ENCODE measurements at regions not wholly inside any gene's neighbourhood (a gene's known extent, or its start where the extent isn't known, plus 50 kb on each side); places are given as distances from the start of the nearest gene placed in this dataset.

DNA sequence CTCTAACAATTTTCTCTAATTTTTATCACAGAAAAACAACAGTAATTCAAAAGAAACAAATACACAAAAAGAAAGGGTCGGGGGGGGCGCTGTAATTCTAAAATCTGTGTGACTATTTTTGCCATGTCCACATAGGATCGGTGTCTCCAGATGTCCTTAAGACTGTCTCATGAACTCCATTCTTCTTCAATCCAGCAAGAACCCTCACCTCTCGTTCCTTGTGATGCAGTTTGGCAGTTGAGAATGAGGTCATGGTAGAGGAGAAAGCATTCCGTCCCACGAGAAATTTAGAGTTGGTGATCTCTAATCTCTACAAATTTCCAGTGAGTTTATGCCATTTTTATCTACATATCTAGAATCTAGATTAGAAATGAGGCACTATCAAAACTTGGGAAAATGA is 394.7 kb downstream of the TFEC start:
- TF ChIP-seq CTCF (IDR thresholded peaks at IDR 0.05; ENCODE audit: low read depth, low read length) = no peak
- H3K4me3 ChIP-seq (ENCODE audit: low read depth, low read length) = no peak overlapping the region
- no peak for DNase-seq (ENCODE audit: low read depth, low spot score)
- in situ Hi-C loops (cut with HindIII; ENCODE audit: low sequenced_read_pairs) = no loop called here

DNA sequence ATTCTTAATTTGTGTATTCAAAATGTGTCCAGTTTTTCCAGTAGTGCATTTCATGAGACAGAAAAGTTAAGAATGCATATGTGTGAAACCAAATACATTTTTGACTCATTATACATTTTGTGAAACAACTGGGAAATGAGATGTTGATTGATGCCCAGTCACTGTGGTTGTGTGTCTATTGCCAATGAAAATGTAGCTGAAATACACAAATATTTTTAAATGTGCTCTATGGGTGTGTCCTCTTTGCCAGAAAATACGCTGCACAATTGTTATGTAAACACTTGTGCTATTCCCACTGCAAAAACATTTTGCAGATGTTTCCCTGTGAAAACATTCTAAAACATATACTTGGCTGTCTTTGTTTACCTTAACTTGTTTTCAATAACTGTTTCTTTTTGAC is 395.2 kb downstream of the TFEC start:
- in situ Hi-C loops (cut with HindIII; ENCODE audit: low sequenced_read_pairs) = no loop called here
- no peak for DNase-seq (ENCODE audit: low read depth, low spot score)
- no peak overlapping the region for H3K4me3 ChIP-seq (ENCODE audit: low read depth, low read length)
- TF ChIP-seq CTCF (IDR thresholded peaks at IDR 0.05; ENCODE audit: low read depth, low read length) = no peak

- no peak overlapping the region for H3K4me3 ChIP-seq (ENCODE audit: low read depth, low read length)
- in situ Hi-C loops (cut with HindIII; ENCODE audit: low sequenced_read_pairs) = no loop called here
- no peak for TF ChIP-seq CTCF (IDR thresholded peaks at IDR 0.05; ENCODE audit: low read depth, low read length)
- no peak for DNase-seq (ENCODE audit: low read depth, low spot score)
Measured at GRCh38 chr7:115634633-115635032, 395.9 kb downstream of the TFEC start.

- in situ Hi-C loops (cut with HindIII; ENCODE audit: low sequenced_read_pairs) = no loop called here
- no peak overlapping the region for H3K4me3 ChIP-seq (ENCODE audit: low read depth, low read length)
- DNase-seq (ENCODE audit: low read depth, low spot score) = no peak
- no peak for TF ChIP-seq CTCF (IDR thresholded peaks at IDR 0.05; ENCODE audit: low read depth, low read length)
Measured at GRCh38 chr7:115632636-115633035, 397.9 kb downstream of the TFEC start.

- in situ Hi-C loops (cut with HindIII; ENCODE audit: low sequenced_read_pairs) = no loop called here
- H3K4me3 ChIP-seq (ENCODE audit: low read depth, low read length) = no peak overlapping the region
- no peak for DNase-seq (ENCODE audit: low read depth, low spot score)
- TF ChIP-seq CTCF (IDR thresholded peaks at IDR 0.05; ENCODE audit: low read depth, low read length) = no peak
Measured at GRCh38 chr7:115631782-115632181, 398.8 kb downstream of the TFEC start.

DNA sequence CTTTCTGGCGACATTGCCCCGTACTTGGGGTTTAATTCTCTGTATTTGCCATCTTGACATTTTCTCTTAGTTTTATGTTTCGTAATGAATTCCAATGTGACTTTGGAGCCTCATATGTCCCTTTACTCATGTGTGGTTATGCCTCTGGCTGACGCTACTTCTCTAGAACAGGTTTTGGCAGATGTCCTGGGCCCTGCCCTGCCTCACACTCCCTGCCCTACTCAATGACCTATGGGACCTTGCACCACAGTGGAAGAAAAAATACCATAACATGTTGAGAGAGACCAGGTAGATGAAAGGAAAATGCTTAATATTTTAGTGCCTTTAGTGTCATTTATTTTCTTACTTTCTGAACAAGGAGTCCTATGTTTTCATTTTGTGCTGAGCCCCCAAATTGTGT is 400.5 kb downstream of the TFEC start:
- H3K4me3 ChIP-seq (ENCODE audit: low read depth, low read length) = no peak overlapping the region
- in situ Hi-C loops (cut with HindIII; ENCODE audit: low sequenced_read_pairs) = no loop called here
- no peak for TF ChIP-seq CTCF (IDR thresholded peaks at IDR 0.05; ENCODE audit: low read depth, low read length)
- DNase-seq (ENCODE audit: low read depth, low spot score) = no peak

- in situ Hi-C loops (cut with HindIII; ENCODE audit: low sequenced_read_pairs) = no loop called here
- peak; percentile 73 for DNase-seq (ENCODE audit: low read depth, low spot score)
- TF ChIP-seq CTCF (IDR thresholded peaks at IDR 0.05; ENCODE audit: low read depth, low read length) = no peak
- H3K4me3 ChIP-seq (ENCODE audit: low read depth, low read length) = no peak overlapping the region
Measured at GRCh38 chr7:115618676-115619075, 411.9 kb downstream of the TFEC start.
